ENCODE measurements at regions not wholly inside any gene's neighbourhood (a gene's known extent, or its start where the extent isn't known, plus 50 kb on each side); places are given as distances from the start of the nearest gene placed in this dataset.

GRCh38 chr14:87600240-87600639, 392.7 kb downstream of the GALC start (continued):
- no peak for TF ChIP-seq REST (IDR thresholded peaks at IDR 0.05; ENCODE audit: unreplicated experiment)
- no peak for TF ChIP-seq EZH2phosphoT487 (IDR thresholded peaks at IDR 0.05; ENCODE audit: unreplicated experiment)
- no peak for TF ChIP-seq JUNB (IDR thresholded peaks at IDR 0.05; ENCODE audit: unreplicated experiment)
- no peak for TF ChIP-seq POLR2AphosphoS5 (IDR thresholded peaks at IDR 0.05; ENCODE audit: low read depth)

GRCh38 chr14:87581298-87581697, 411.7 kb downstream of the GALC start:
- H2AFZ ChIP-seq = no peak overlapping the region
- no peaks in the 10 kb centered on the region for H4K20me1 ChIP-seq (replicated peaks; ENCODE audit: insufficient read depth)
- Mint-ChIP-seq H3K4me3 (no peak overlapping the region), H3K27ac (no peak overlapping the region), H3K4me1 (no peaks in the 10 kb centered on the region), H3K9me3 (no peaks in the 10 kb centered on the region), H3K27me3 (ENCODE audit: insufficient read depth, low read depth, poor library complexity) (peaks cover 4% of the 10 kb centered on the region), H3K36me3 (ENCODE audit: low read depth) (no peaks in the 10 kb centered on the region)
- H3K36me3 ChIP-seq (ENCODE audit: insufficient read depth) = no peaks in the 10 kb centered on the region
- no peak overlapping the region for H3K4me2 ChIP-seq
- ATAC-seq = no peak
- H3K79me2 ChIP-seq (replicated peaks; ENCODE audit: insufficient read depth) = no peaks in the 10 kb centered on the region
- H3K4me3 ChIP-seq = no peak overlapping the region
- no peaks in the 10 kb centered on the region for H3K4me1 ChIP-seq (ENCODE audit: insufficient read depth)
- H3K9me2 ChIP-seq (ENCODE audit: insufficient read depth) = no peaks in the 10 kb centered on the region
- no peaks in the 10 kb centered on the region for H3K27me3 ChIP-seq (ENCODE audit: insufficient read depth)
- H3K27ac ChIP-seq (ENCODE audit: low read depth) = no peak overlapping the region
- no peak for TF ChIP-seq NANOG (IDR thresholded peaks at IDR 0.05; ENCODE audit: borderline replicate concordance)
- no peak for TF ChIP-seq STAT1 (IDR thresholded peaks at IDR 0.05; ENCODE audit: unreplicated experiment)
- TF ChIP-seq POLR2AphosphoS5 (IDR thresholded peaks at IDR 0.05; ENCODE audit: low read depth) = no peak
- no peak for TF ChIP-seq ZNF114 (CRISPR knock-in tag; IDR thresholded peaks at IDR 0.05)
- TF ChIP-seq ZNF462 (CRISPR knock-in tag; IDR thresholded peaks at IDR 0.05) = no peak
- no peaks in the 10 kb centered on the region for H3F3A ChIP-seq (replicated peaks; ENCODE audit: low read depth)
- DNase-seq (ENCODE audit: low spot score) = no peak

Measured in GM23338 (cell line).